IMR-90 (cell line): ENCODE measurements at regions not wholly inside any gene's neighbourhood (a gene's known extent, or its start where the extent isn't known, plus 50 kb on each side); places are given as distances from the start of the nearest gene placed in this dataset.

Source experiments
- ATAC-seq: fragments of 200-7000 bp; cut with Tn5 transposase; 2 replicates; pipeline ENCODE4 v1.9.1; 2020; ENCODE audit warnings: low read depth, mild to moderate bottlenecking, moderate library complexity
- BruUV-seq: library from RNA; stranded (reverse); fragments of 400-500 nt; replicated peaks from 2 replicates; lab custom pipeline; 2021; lab: Mats Ljungman, UMichigan
- CTCF ChIA-PET: fragments of 300-600 bp; formaldehyde crosslinking; extraction: SDS; loops from one replicate; lab custom pipeline; 2021; ENCODE audit warnings: antibody characterized with exemption; lab: Yijun Ruan, JAX
- POLR2A ChIA-PET: fragments of 300-600 bp; sonication (Branson Sonifier 250); formaldehyde crosslinking; loops from one replicate; lab custom pipeline; 2022; ENCODE audit warnings: antibody characterized with exemption; ENCODE audit not compliant: unreplicated experiment; lab: Charles Lee
- DNase-seq: peaks from one replicate; pipeline ENCODE4 v3.0.0; 2013
- H2AFZ ChIP-seq: replicated peaks from 2 replicates; pipeline ENCODE3; 2013; ENCODE audit warnings: low read length, mild to moderate bottlenecking; ENCODE audit not compliant: poor library complexity
- H2AK5ac ChIP-seq: 2 replicates; pipeline ENCODE4 v1.6.1; 2013; ENCODE audit warnings: low read depth, low read length, inconsistent platforms
- H2AK9ac ChIP-seq: replicated peaks from 2 replicates; pipeline ENCODE3; 2013; ENCODE audit warnings: mild to moderate bottlenecking, low read depth, low read length, moderate library complexity; ENCODE audit not compliant: poor library complexity
- H2BK120ac ChIP-seq: 2 replicates; pipeline ENCODE4 v1.6.1; 2013; ENCODE audit warnings: low read depth, low read length, inconsistent platforms
- H2BK15ac ChIP-seq: 3 replicates; pipeline ENCODE4 v1.6.1; 2013; ENCODE audit warnings: low read depth, low read length, inconsistent platforms
- H2BK20ac ChIP-seq: 2 replicates; pipeline ENCODE4 v1.6.1; 2013; ENCODE audit warnings: low read depth, mild to moderate bottlenecking, inconsistent platforms, low read length, moderate library complexity
- H2BK5ac ChIP-seq: 2 replicates; pipeline ENCODE4 v1.6.1; 2013; ENCODE audit warnings: mild to moderate bottlenecking, low read depth, low read length, inconsistent platforms; ENCODE audit not compliant: poor library complexity, severe bottlenecking
- H3K14ac ChIP-seq: replicated peaks from 2 replicates; pipeline ENCODE4 v1.6.1; 2013; ENCODE audit warnings: low read depth, low read length, inconsistent platforms
- H3K18ac ChIP-seq: 2 replicates; pipeline ENCODE4 v1.6.1; 2013; ENCODE audit warnings: low read depth, low read length, control low read depth
- H3K23ac ChIP-seq: 2 replicates; pipeline ENCODE4 v1.6.1; 2013; ENCODE audit warnings: low read depth, low read length, inconsistent platforms
- H3K27ac ChIP-seq: 2 replicates; pipeline ENCODE4 v1.5.1; 2013; ENCODE audit warnings: mild to moderate bottlenecking, control low read depth, low read length; ENCODE audit not compliant: insufficient read depth
- H3K27me3 ChIP-seq: 2 replicates; pipeline ENCODE4 v1.6.1; 2013; ENCODE audit warnings: low read length; ENCODE audit not compliant: control insufficient read depth, insufficient read depth
- H3K36me3 ChIP-seq: 2 replicates; pipeline ENCODE4 v1.6.1; 2013; ENCODE audit warnings: low read length, mixed read lengths; ENCODE audit not compliant: control insufficient read depth, insufficient read depth
- H3K4ac ChIP-seq: 2 replicates; pipeline ENCODE4 v1.6.1; 2013; ENCODE audit warnings: low read depth, low read length, inconsistent platforms
- H3K4me1 ChIP-seq: 2 replicates; pipeline ENCODE4 v1.6.1; 2013; ENCODE audit warnings: low read length, mixed read lengths; ENCODE audit not compliant: control insufficient read depth, insufficient read depth
- H3K4me2 ChIP-seq: 2 replicates; pipeline ENCODE4 v1.6.1; 2013; ENCODE audit warnings: low read depth, mild to moderate bottlenecking, control low read depth, low read length, moderate library complexity
- H3K4me3 ChIP-seq: 2 replicates; pipeline ENCODE4 v1.5.1; 2013; ENCODE audit warnings: low read depth, mild to moderate bottlenecking, control low read depth, low read length, moderate library complexity; ENCODE audit not compliant: insufficient read depth
- H3K56ac ChIP-seq: 2 replicates; pipeline ENCODE4 v1.6.1; 2013; ENCODE audit warnings: low read length, inconsistent platforms; ENCODE audit not compliant: insufficient read depth; ENCODE audit errors: extremely low read depth
- H3K79me1 ChIP-seq, 2 experiments: 2 replicates each; pipeline ENCODE4 v1.6.1; 2013; ENCODE audit warnings: low read length in 2 of 2, inconsistent platforms in 1 of 2, low read depth in 1 of 2
- H3K9ac ChIP-seq: 2 replicates; pipeline ENCODE4 v1.6.1; 2013; ENCODE audit warnings: low read depth, low read length, control low read depth
- H3K9me1 ChIP-seq: 2 replicates; pipeline ENCODE4 v1.6.1; 2013; ENCODE audit warnings: low read length, inconsistent platforms; ENCODE audit not compliant: insufficient read depth
- H3K9me3 ChIP-seq: 2 replicates; pipeline ENCODE4 v1.6.1; 2013; ENCODE audit warnings: low read length; ENCODE audit not compliant: control insufficient read depth, insufficient read depth
- H4K20me1 ChIP-seq: 2 replicates; pipeline ENCODE4 v1.6.1; 2013; ENCODE audit warnings: low read length, inconsistent platforms; ENCODE audit not compliant: insufficient read depth
- H4K5ac ChIP-seq: 2 replicates; pipeline ENCODE4 v1.6.1; 2013; ENCODE audit warnings: mild to moderate bottlenecking, low read depth, low read length, control low read depth
- H4K8ac ChIP-seq, 2 experiments: 2 replicates each; pipeline ENCODE4 v1.6.1; 2013; ENCODE audit warnings: low read depth in 2 of 2, low read length in 2 of 2, control low read depth in 1 of 2, inconsistent platforms in 1 of 2
- H4K91ac ChIP-seq: 2 replicates; pipeline ENCODE4 v1.6.1; 2013; ENCODE audit warnings: low read depth, low read length, inconsistent platforms; ENCODE audit not compliant: insufficient read depth
- BHLHE40 ChIP-seq: fragments of 150-350 bp; IDR thresholded peaks from 2 replicates; pipeline ENCODE4 v1.6.1; 2016; ENCODE audit warnings: mild to moderate bottlenecking, low read depth, low read length
- CEBPB ChIP-seq: IDR thresholded peaks from 2 replicates; pipeline ENCODE4 v1.6.1; 2012; ENCODE audit warnings: low read depth, low read length, improper control_type of control experiment
- CHD1 ChIP-seq: IDR thresholded peaks from 2 replicates; pipeline ENCODE4 v1.6.1; 2012; ENCODE audit warnings: low read depth, low read length, improper control_type of control experiment
- FOS ChIP-seq: fragments of 150-350 bp; IDR thresholded peaks from 2 replicates; pipeline ENCODE4 v1.6.1; 2016; ENCODE audit warnings: low read depth, low read length
- MAFK ChIP-seq: IDR thresholded peaks from 2 replicates; pipeline ENCODE4 v1.6.1; 2012; ENCODE audit warnings: low read depth, low read length, improper control_type of control experiment
- MAZ ChIP-seq: IDR thresholded peaks from 2 replicates; pipeline ENCODE4 v1.6.1; 2012; ENCODE audit warnings: low read depth, mild to moderate bottlenecking, low read length, improper control_type of control experiment, moderate library complexity, borderline replicate concordance
- MXI1 ChIP-seq: IDR thresholded peaks from 2 replicates; pipeline ENCODE4 v1.6.1; 2012; ENCODE audit warnings: low read depth, mild to moderate bottlenecking, low read length, moderate library complexity, borderline replicate concordance
- NFE2L2 ChIP-seq: fragments of 150-350 bp; IDR thresholded peaks from 2 replicates; pipeline ENCODE4 v1.6.1; 2016; ENCODE audit warnings: low read depth, mild to moderate bottlenecking, low read length
- POLR2A ChIP-seq: IDR thresholded peaks from 2 replicates; pipeline ENCODE4 v1.6.1; 2012; ENCODE audit warnings: mild to moderate bottlenecking, low read depth, low read length
- RAD21 ChIP-seq: IDR thresholded peaks from 2 replicates; pipeline ENCODE4 v1.6.1; 2012; ENCODE audit warnings: low read length, improper control_type of control experiment
- RCOR1 ChIP-seq: IDR thresholded peaks from 2 replicates; pipeline ENCODE4 v1.6.1; 2012; ENCODE audit warnings: mild to moderate bottlenecking, low read length, improper control_type of control experiment; ENCODE audit not compliant: insufficient replicate concordance
- RFX5 ChIP-seq: IDR thresholded peaks from 2 replicates; pipeline ENCODE4 v1.8.0; 2012; ENCODE audit warnings: low read depth, mild to moderate bottlenecking, low read length, moderate library complexity
- SMC3 ChIP-seq: fragments of 150-350 bp; IDR thresholded peaks from 2 replicates; pipeline ENCODE4 v1.6.1; 2016; ENCODE audit warnings: low read depth, mild to moderate bottlenecking, antibody characterized with exemption, low read length, moderate library complexity
- WGBS, 2 experiments: methylation state at CpG; one replicate each; pipeline versions ENCODE4 v1.1.5 to v1.1.7; 2013; ENCODE audit warnings: missing lambda C conversion rate in 2 of 2; ENCODE audit not compliant: insufficient read length in 1 of 2; ENCODE audit errors: extremely low coverage in 2 of 2; 5-methylcytosine and 5-hydroxymethylcytosine counted together
- dilution Hi-C: fragments of 300-500 bp; cut with HindIII; formaldehyde crosslinking; loops from one replicate; pipeline ENCODE4 v1.14.3; 2018; ENCODE audit warnings: low sequenced_read_pairs; ENCODE audit not compliant: unreplicated experiment
- in situ Hi-C: fragments of 300-500 bp; cut with MboI; formaldehyde crosslinking; loops from 3 replicates; pipeline ENCODE4 v1.14.3; 2019; ENCODE audit warnings: low sequenced_read_pairs, inconsistent platforms, mixed read lengths
- intact Hi-C: fragments of 100-400 bp; cut with micrococcal nuclease; formaldehyde crosslinking; loops from 2 replicates; pipeline ENCODE4 v1.10.0; 2022
- TF ChIP-seq, protein P1 (sequence below): conservative IDR thresholded peaks from 2 replicates; pipeline ENCODE4 v1.5.1; 2012; ENCODE audit warnings: mild to moderate bottlenecking, low read depth, low read length, improper control_type of control experiment
- TF ChIP-seq, protein P2 (sequence below): fragments of 150-350 bp; IDR thresholded peaks from 2 replicates; pipeline ENCODE4 v1.6.1; 2016; ENCODE audit warnings: low read depth, mild to moderate bottlenecking, low read length, moderate library complexity, borderline replicate concordance
- TF ChIP-seq, protein P3 (sequence below): fragments of 150-350 bp; IDR thresholded peaks from 2 replicates; pipeline ENCODE4 v1.6.1; 2017; ENCODE audit warnings: mild to moderate bottlenecking, antibody characterized with exemption, low read length, low read depth

DNA sequence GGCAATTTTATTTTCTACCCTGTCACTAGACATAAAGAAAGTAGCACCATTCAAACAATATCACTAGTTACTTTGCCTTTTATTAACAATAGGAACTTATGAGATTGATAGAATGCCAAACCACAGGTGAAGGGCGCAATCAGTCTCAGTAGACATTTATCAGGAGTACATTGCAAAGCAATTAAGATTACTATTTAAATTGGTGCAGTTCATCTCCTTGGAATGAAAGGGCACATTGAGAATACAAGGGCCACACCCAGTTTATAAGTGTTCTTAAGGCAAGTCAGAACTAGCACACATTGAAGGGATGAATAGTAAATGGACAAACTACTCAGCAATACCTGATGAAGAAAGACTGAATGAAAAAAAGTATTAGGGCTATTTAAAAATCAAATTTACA, 601.4 kb downstream of the C12orf50 start:
- Histone ChIP-seq H2BK5ac (no peak overlapping the region), H4K8ac (no peak overlapping the region), H3K79me1 (no peaks in the 10 kb centered on the region), H4K91ac (no peak overlapping the region), H2BK20ac (no peak overlapping the region), H3K18ac (no peak overlapping the region), H3K9me3 (peaks cover 3% of the 10 kb centered on the region), H4K20me1 (no peaks in the 10 kb centered on the region), H2AK5ac (no peak overlapping the region), H3K4me2 (no peak overlapping the region), H3K27ac (no peak overlapping the region), H3K23ac (no peak overlapping the region), H3K9me1 (no peaks in the 10 kb centered on the region), H3K14ac (no peak overlapping the region), H2BK120ac (no peak overlapping the region), H3K4ac (no peak overlapping the region), H2AFZ (no peak overlapping the region), H3K4me3 (no peak overlapping the region), H3K9ac (no peak overlapping the region), H2AK9ac (no peak overlapping the region), H2BK15ac (no peak overlapping the region), H4K5ac (no peak overlapping the region), H3K36me3 (no peaks in the 10 kb centered on the region), H3K27me3 (no peaks in the 10 kb centered on the region), H3K56ac (no peak overlapping the region), H3K4me1 (no peaks in the 10 kb centered on the region)
- ChIA-PET POLR2A (no interaction called here), CTCF (no interaction called here)
- intact Hi-C loops, result no loop called here
- ATAC-seq, result no peak
- BruUV-seq, result no TSS peak
- dilution Hi-C loops, result no loop called here
- TF ChIP-seq NFE2L2, result no peak
- TF ChIP-seq MAZ, result no peak
- no peak for TF ChIP-seq SMC3
- TF ChIP-seq, protein P1, sequence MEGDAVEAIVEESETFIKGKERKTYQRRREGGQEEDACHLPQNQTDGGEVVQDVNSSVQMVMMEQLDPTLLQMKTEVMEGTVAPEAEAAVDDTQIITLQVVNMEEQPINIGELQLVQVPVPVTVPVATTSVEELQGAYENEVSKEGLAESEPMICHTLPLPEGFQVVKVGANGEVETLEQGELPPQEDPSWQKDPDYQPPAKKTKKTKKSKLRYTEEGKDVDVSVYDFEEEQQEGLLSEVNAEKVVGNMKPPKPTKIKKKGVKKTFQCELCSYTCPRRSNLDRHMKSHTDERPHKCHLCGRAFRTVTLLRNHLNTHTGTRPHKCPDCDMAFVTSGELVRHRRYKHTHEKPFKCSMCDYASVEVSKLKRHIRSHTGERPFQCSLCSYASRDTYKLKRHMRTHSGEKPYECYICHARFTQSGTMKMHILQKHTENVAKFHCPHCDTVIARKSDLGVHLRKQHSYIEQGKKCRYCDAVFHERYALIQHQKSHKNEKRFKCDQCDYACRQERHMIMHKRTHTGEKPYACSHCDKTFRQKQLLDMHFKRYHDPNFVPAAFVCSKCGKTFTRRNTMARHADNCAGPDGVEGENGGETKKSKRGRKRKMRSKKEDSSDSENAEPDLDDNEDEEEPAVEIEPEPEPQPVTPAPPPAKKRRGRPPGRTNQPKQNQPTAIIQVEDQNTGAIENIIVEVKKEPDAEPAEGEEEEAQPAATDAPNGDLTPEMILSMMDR, result no peak
- no peak for TF ChIP-seq POLR2A
- TF ChIP-seq CEBPB, result no peak
- no peak for TF ChIP-seq BHLHE40
- TF ChIP-seq RCOR1, result no peak
- TF ChIP-seq, protein P2, sequence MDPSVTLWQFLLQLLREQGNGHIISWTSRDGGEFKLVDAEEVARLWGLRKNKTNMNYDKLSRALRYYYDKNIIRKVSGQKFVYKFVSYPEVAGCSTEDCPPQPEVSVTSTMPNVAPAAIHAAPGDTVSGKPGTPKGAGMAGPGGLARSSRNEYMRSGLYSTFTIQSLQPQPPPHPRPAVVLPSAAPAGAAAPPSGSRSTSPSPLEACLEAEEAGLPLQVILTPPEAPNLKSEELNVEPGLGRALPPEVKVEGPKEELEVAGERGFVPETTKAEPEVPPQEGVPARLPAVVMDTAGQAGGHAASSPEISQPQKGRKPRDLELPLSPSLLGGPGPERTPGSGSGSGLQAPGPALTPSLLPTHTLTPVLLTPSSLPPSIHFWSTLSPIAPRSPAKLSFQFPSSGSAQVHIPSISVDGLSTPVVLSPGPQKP, result no peak
- no peak for TF ChIP-seq RAD21
- TF ChIP-seq CHD1, result no peak
- no peak for TF ChIP-seq MXI1
- TF ChIP-seq, protein P3, sequence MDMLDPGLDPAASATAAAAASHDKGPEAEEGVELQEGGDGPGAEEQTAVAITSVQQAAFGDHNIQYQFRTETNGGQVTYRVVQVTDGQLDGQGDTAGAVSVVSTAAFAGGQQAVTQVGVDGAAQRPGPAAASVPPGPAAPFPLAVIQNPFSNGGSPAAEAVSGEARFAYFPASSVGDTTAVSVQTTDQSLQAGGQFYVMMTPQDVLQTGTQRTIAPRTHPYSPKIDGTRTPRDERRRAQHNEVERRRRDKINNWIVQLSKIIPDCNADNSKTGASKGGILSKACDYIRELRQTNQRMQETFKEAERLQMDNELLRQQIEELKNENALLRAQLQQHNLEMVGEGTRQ, result no peak
- TF ChIP-seq FOS, result no peak
- TF ChIP-seq MAFK, result no peak
- no peak for TF ChIP-seq RFX5
- in situ Hi-C loops, result no loop called here
- no CpG with 5 or more reads among the region's 1 CpG for WGBS, 2 experiments
- no peak for DNase-seq
